PFSK-1 (cell line): ENCODE measurements at regions not wholly inside any gene's neighbourhood (a gene's known extent, or its start where the extent isn't known, plus 50 kb on each side); places are given as distances from the start of the nearest gene placed in this dataset.

Experiments
- FOXP2 ChIP-seq: optimal IDR thresholded peaks from 2 replicates; pipeline ENCODE3; 2011; ENCODE audit warnings: borderline replicate concordance, control low read depth, inconsistent platforms; ENCODE audit not compliant: insufficient read depth; ENCODE audit errors: extremely low read length, extremely low read depth
- POLR2AphosphoS5 ChIP-seq: IDR thresholded peaks from 2 replicates; pipeline ENCODE4 v1.6.1; 2012; ENCODE audit warnings: low read depth, mild to moderate bottlenecking, control low read depth, low read length, moderate library complexity
- SIN3A ChIP-seq: IDR thresholded peaks from 2 replicates; pipeline ENCODE4 v1.6.1; 2012; ENCODE audit warnings: mild to moderate bottlenecking, low read length, moderate library complexity, borderline replicate concordance; ENCODE audit not compliant: insufficient read depth
- TAF1 ChIP-seq: IDR thresholded peaks from 2 replicates; pipeline ENCODE4 v1.6.1; 2012; ENCODE audit warnings: low read length, control low read depth, borderline replicate concordance; ENCODE audit not compliant: insufficient read depth
- TF ChIP-seq, protein P1 (sequence below), 2 experiments: IDR thresholded peaks; 2 replicates each; pipeline versions ENCODE4 v1.6.1 to v1.8.0; 2011 to 2012; ENCODE audit warnings: low read depth in 2 of 2, low read length in 2 of 2, control low read depth in 1 of 2, inconsistent platforms in 1 of 2, mild to moderate bottlenecking in 1 of 2, moderate library complexity in 1 of 2; ENCODE audit not compliant: insufficient read depth in 1 of 2

DNA sequence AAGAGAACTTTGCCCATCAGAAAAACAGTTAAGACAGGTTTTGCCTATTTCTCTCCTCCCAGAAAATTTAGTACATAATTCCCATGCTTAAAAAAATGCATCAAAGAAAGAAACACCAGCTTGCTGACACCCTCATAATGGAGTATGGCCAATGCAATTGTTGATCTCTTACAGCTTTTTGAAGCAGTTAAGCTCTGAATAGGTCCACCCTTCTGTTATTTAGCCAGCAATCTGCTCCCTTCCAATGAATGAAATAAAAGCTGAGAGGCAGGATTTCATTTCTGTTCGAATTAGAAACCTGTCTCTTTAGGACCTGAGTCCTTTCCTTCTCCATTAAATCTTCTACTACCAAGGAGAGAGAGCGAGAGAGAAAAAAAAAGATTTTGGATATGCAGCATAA lies 288.7 kb downstream of the RNF144B start:
- TF ChIP-seq SIN3A (no peak), TAF1 (no peak), POLR2AphosphoS5 (no peak), FOXP2 (no peak)
- TF ChIP-seq, protein P1, sequence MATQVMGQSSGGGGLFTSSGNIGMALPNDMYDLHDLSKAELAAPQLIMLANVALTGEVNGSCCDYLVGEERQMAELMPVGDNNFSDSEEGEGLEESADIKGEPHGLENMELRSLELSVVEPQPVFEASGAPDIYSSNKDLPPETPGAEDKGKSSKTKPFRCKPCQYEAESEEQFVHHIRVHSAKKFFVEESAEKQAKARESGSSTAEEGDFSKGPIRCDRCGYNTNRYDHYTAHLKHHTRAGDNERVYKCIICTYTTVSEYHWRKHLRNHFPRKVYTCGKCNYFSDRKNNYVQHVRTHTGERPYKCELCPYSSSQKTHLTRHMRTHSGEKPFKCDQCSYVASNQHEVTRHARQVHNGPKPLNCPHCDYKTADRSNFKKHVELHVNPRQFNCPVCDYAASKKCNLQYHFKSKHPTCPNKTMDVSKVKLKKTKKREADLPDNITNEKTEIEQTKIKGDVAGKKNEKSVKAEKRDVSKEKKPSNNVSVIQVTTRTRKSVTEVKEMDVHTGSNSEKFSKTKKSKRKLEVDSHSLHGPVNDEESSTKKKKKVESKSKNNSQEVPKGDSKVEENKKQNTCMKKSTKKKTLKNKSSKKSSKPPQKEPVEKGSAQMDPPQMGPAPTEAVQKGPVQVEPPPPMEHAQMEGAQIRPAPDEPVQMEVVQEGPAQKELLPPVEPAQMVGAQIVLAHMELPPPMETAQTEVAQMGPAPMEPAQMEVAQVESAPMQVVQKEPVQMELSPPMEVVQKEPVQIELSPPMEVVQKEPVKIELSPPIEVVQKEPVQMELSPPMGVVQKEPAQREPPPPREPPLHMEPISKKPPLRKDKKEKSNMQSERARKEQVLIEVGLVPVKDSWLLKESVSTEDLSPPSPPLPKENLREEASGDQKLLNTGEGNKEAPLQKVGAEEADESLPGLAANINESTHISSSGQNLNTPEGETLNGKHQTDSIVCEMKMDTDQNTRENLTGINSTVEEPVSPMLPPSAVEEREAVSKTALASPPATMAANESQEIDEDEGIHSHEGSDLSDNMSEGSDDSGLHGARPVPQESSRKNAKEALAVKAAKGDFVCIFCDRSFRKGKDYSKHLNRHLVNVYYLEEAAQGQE (IDR thresholded peaks at IDR 0.05; ENCODE audit: insufficient read depth in 1 of 2, low read depth in 2 of 2, low read length in 2 of 2): no peak

DNA sequence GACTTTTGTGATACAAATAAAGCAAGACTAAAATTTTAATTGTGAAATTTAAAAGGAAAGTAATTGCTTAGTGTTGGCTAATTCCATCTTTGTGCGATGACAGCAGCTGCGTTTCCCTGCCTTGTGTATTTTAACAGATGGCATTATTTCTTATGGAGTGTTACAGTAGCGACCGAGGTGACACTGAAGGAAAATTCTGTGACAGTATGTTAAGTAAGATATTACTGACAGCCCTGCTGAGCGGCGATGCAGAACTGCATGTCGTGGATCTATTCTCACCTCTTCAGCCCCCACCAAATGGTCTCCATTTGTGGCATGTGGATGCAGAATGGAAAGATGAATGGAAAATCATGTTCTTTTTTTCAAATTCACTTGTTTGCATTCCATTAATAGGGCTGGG lies 289.4 kb downstream of the RNF144B start:
- TF ChIP-seq, protein P1 (IDR thresholded peaks at IDR 0.05; ENCODE audit: insufficient read depth in 1 of 2, low read depth in 2 of 2, low read length in 2 of 2): no peak
- TF ChIP-seq FOXP2: no peak
- TF ChIP-seq TAF1: no peak
- no peak for TF ChIP-seq POLR2AphosphoS5
- TF ChIP-seq SIN3A: no peak

DNA sequence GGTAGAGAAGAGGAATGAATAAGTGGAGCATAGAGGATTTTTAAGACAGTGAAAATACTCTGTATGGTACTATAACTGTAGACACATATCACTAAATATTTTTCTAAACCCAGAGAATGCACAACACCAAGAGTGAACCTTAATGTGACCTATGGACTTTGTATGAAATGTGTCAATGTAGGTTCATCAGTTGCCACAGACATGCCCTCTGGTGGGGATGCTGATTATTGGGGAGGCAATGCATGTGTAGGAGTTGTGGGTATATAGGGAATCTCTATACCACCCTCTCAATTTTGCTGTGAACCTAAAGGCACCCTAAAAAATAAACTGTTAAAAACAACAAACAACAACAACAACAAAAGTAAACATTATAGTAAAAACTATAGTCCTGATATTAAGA lies 293.7 kb downstream of the RNF144B start:
- TF ChIP-seq, protein P1 (IDR thresholded peaks at IDR 0.05; ENCODE audit: insufficient read depth in 1 of 2, low read depth in 2 of 2, low read length in 2 of 2): no peak
- TF ChIP-seq POLR2AphosphoS5 (no peak), FOXP2 (no peak), TAF1 (no peak), SIN3A (no peak)

DNA sequence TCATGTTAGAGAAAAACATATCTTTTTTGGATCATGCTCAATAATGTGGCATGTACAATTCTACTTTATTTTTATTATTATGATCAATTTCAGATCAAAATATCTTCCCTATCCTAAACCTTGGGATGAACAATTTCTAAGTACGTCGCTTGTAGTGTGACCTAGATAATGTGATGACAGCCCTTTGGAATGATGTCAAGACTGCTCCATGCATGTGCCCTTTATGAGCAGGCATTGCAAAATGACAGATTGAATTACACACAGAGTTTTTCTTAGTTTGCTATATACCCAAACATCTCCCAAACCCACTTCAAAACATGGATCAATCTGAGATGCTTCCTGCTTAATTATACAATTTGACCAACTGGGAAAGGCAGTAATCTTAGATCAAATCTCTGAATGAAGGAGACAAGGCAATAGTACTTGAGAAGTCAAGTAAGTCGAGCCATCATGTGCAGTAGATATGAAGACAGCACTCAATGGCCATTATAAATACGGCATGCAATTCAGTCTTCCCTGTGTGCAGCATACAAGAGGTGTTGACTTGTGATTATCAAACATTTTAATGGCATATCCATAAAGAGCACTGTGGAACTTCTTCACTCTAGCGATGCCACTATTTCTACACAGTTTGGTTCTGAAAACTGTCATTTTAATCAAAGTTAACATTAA lies 294.8 kb downstream of the RNF144B start:
- TF ChIP-seq SIN3A: no peak
- no peak for TF ChIP-seq FOXP2

DNA sequence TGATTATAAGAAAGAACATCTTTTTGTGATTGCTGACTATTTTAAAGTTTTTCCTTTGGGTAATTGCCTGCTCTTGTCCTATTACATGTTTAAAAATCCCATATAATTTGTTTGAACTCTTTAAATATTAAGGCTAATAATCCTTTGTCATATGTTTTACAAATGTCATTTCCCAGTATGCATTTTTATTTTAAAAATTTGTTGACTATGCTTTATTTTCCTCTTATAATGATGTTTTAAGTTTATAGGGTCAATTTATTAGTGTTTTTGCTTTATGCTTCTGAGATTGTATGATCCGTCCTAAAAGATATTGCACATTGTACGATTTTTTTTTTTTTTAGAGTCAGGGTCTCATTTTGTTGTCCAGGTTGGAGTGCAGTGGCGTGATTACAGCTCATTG lies 297.2 kb downstream of the RNF144B start:
- TF ChIP-seq POLR2AphosphoS5 (no peak), TAF1 (no peak), FOXP2 (no peak), SIN3A (no peak)
- TF ChIP-seq, protein P1 (IDR thresholded peaks at IDR 0.05; ENCODE audit: insufficient read depth in 1 of 2, low read depth in 2 of 2, low read length in 2 of 2): no peak
